Vagina (tissue), 2 donors: ENCODE measurements at regions not wholly inside any gene's neighbourhood (a gene's known extent, or its start where the extent isn't known, plus 50 kb on each side); places are given as distances from the start of the nearest gene placed in this dataset.

Experiments
- CTCF ChIP-seq, 3 experiments: fragments of 450-650 bp in 2 of 3; fragments of 200-600 bp in 1 of 3; sonication (generic) in 1 of 3; IDR thresholded peaks; one replicate each; pipeline ENCODE4 v1.5.1; 2017 to 2019; ENCODE audit warnings: antibody characterized with exemption in 3 of 3, mild to moderate bottlenecking in 2 of 3, moderate library complexity in 2 of 3
- POLR2AphosphoS5 ChIP-seq, 2 donors: sonication (generic); formaldehyde crosslinking; IDR thresholded peaks; one replicate each; pipeline ENCODE4 v1.9.0; 2017; ENCODE audit warnings: antibody characterized with exemption in 2 of 2, mild to moderate bottlenecking in 2 of 2, low read depth in 1 of 2; ENCODE audit not compliant: insufficient read depth in 1 of 2

DNA sequence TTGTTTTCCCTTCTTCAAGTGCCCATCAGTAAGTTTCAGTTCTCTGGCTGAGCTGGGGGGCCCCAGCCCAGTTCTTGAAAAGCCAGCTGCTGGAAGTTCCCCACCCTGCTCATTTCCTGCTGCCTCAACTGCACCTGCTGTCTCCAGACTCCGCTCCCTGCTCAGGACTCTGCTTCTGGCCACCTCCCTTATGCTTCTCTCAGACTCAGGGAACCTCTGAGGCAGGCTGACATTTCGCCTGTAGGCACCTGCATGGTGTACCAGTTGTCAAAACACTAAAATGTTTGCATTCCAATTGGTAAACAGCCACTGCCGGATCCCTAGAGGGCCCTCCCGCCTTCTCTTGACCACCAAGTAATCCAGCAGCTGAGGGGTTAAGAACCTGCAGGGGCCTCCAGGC, 136.5 kb upstream of the VRK1 start:
- TF ChIP-seq CTCF (IDR thresholded peaks at IDR 0.05) (no peak), POLR2AphosphoS5 (IDR thresholded peaks at IDR 0.05; ENCODE audit: insufficient read depth in 1 of 2, low read depth in 1 of 2) (no peak)
